ENCODE measurements at regions not wholly inside any gene's neighbourhood (a gene's known extent, or its start where the extent isn't known, plus 50 kb on each side); places are given as distances from the start of the nearest gene placed in this dataset.

DNA sequence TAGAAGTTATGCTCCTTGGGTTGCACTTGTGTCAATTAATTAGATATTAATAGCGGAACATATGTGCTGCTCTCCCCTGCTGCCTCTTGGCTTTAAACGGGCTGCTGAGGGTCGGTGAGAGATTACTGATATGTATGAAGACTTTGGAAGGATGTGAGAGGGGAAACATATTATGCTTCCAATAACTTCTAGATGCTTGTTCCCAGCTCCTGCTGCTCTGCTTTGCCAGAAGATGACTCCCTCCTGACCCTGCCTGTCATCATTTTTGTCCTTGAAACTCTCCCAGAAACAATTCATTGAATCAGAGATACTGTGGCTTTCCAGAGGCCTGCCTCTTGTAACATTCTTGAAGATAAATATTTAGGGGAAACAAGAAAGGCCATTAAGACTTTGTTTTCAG lies 300.1 kb upstream of the STXBP6 start:
- TF ChIP-seq, protein P1, sequence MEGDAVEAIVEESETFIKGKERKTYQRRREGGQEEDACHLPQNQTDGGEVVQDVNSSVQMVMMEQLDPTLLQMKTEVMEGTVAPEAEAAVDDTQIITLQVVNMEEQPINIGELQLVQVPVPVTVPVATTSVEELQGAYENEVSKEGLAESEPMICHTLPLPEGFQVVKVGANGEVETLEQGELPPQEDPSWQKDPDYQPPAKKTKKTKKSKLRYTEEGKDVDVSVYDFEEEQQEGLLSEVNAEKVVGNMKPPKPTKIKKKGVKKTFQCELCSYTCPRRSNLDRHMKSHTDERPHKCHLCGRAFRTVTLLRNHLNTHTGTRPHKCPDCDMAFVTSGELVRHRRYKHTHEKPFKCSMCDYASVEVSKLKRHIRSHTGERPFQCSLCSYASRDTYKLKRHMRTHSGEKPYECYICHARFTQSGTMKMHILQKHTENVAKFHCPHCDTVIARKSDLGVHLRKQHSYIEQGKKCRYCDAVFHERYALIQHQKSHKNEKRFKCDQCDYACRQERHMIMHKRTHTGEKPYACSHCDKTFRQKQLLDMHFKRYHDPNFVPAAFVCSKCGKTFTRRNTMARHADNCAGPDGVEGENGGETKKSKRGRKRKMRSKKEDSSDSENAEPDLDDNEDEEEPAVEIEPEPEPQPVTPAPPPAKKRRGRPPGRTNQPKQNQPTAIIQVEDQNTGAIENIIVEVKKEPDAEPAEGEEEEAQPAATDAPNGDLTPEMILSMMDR (IDR thresholded peaks at IDR 0.05), result no peak
- TF ChIP-seq POLR2A (IDR thresholded peaks at IDR 0.05), result no peak
